Left lobe of liver (tissue), 2 donors: ENCODE measurements at regions not wholly inside any gene's neighbourhood (a gene's known extent, or its start where the extent isn't known, plus 50 kb on each side); places are given as distances from the start of the nearest gene placed in this dataset.
"Not testable (repeated sequence)": the region's sequence is repeated elsewhere in the genome, so short reads cannot be mapped to it uniquely, and the experiment has no call there.

Experiments
- ATAC-seq: fragments of 200-7000 bp; cut with Tn5 transposase; one replicate; pipeline ENCODE4 v1.9.1; 2020; ENCODE audit warnings: mild to moderate bottlenecking, moderate library complexity
- DNase-seq: peaks from one replicate; pipeline ENCODE4 v3.0.0-alpha.2; 2020; ENCODE audit warnings: low spot score
- donor health status: DM: no; HTN: no; CAD: no; lungs with moderate emphysema.
- donor health status: DM: no; HTN: yes; CAD: no.

DNA sequence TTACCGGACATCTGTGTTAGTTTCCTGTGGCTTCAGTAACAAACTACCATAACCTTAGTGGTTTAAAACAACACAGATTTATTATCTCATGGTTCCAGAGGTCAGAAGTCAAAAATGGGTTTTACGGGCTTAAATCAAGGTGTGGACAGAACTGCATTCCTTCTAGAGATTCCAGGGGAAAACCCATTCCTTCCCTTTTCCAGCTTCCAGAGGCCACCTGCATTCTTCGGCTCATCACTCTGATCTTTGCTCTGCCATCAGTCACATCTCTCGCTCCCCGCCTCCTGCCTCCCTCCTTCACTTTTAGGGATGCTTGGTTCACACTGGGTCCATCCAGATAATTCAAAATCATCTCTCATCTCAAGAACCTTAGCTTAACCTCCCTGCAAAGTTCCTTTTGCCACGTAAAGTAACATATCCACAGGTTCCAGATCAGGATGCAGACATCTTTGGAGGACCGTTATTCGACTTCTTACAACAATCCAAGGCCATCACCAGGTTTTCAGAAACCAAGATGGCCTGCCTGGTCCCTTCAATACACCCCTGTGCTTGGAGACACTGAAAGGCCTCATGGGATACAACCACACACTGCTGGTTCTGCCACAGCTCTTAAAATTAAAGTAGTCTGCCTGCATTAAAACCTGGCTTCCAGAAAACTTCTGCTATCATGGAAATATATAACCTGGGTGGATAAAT lies 225.9 kb upstream of the MYO3A start:
- DNase-seq (no peak), ATAC-seq (no peak)

DNA sequence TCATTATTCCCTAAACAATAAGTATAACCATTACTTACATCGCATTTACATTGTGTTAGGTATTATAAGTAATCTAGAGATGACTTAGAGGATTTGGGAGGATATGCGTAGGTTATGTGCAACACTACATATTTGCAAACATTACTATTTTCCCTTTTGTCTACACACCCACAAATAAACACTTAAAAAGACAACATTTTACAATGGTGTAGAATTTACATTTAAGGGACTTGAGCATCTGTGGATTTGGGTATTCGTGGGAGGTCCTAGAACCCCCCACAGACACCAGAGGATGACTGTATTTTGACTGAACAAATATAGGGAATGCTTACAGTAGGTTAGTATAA lies 220.2 kb upstream of the MYO3A start:
- DNase-seq (no peak), ATAC-seq (no peak)

DNA sequence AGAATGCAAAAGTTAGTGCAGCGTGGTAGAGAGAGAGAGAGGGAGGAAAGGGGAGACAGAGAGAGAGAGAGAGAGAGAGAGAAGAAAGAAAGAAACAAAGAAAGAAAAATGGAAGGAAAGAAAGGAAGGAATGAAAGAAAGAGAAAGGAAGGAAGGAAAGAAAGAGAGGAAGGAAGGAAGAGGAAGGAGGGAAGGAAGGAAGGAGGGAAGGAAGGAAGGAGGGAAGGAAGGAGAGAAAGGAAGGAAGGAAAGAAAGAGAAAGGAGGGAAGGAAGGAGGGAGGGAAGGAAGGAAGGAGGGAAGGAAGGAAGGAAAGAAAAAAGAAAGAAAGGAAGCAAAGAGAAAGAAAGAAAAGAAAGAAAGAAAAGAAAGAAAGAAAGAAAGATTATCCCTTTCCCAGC lies 209.8 kb upstream of the MYO3A start:
- DNase-seq (no peak), ATAC-seq (no peak)

DNA sequence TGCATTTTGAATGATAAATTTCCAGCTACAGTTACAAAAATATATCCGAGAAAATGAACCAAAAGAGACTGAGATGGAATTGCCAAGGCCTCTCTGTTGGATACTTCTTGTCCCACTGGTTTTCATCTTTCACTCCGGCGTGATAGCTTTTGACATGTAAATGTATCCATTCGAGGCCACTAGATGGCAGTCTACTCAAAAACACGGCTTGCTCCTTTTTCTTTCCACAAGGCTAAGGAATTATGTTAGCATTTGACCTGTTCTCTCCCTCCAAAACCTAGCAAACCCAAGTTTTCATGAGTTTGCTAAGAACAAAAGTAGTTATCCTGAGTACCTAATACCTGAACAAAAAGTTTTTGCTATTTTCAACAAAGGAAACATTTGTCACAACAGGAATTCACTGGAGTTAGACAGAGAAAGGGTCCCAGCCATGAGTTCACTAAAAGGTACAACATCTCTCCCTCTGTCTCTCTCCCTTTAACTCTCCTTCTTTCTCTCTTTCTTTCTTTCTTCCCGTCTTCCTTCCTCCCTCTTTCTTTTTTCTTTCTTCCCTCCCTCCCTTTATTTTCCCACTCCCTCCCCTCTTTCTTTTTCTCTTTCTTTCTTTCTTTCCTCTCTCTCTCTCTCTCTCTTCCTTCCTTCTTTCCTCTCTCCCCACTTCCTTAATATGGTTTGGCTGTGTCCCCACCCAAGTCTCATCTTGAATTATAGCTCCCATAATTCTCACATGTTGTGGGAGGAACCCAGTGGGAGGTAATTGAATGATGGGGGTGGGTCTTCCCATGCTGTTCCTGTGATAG lies 207.9 kb upstream of the MYO3A start:
- peak; percentile 86 for ATAC-seq
- no peak for DNase-seq

DNA sequence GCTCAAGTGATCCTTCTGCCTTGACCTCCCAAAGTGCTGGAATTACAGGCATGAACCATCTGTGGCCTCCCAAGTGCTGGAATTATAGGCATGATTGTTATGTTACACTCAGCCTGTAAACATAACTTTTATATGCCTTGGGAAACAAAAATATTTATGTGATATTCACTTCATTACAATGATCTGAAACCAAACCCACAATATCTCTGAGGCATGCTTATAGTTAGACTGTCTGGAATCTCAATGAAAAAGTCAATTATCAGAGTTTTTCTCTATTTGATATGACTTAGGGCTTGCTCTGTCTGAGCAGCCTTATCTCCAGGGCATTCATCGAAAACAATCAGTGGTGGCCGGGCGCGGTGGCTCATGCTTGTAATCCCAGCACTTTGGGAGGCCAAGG lies 195.3 kb upstream of the MYO3A start:
- ATAC-seq (no peak), DNase-seq (no peak)

DNA sequence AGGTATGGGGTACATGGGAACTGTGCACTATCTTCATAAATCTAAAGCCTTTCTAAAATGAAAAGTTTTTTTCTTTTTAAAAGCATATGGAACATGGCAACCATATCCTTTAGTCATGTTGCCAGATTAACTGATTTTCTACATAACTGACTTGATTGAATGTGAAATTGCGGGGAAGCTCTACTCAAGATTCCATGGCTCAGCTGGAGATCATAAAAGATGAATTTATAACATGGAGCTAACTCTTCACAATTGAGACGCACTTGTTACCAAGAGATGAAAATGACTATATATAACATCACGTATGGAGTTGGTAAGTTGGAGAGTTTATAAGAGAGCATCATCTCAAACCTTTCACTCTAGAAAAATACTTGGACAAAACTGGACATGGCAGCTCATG lies 190.2 kb upstream of the MYO3A start:
- ATAC-seq, result no peak
- DNase-seq, result no peak

DNA sequence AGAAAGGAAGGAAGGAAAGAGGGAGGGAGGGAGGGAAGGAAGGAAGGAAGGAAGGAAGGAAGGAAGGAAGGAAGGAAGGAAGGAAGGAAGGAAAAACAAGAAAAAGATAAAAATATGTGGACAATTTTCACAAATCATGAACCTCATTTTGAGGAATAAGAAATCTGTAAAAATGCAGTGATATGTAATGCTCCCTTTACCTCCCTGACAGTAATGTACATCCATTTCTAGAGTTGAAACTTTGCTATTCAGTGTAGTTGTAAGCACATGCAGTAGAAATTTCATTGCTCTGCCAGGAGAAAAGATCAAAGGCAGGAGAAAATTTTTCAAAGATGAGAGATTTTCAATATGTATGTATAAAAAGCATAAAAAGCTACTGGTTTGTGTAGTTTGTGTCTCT lies 189.5 kb upstream of the MYO3A start:
- no peak for DNase-seq
- no peak for ATAC-seq

DNA sequence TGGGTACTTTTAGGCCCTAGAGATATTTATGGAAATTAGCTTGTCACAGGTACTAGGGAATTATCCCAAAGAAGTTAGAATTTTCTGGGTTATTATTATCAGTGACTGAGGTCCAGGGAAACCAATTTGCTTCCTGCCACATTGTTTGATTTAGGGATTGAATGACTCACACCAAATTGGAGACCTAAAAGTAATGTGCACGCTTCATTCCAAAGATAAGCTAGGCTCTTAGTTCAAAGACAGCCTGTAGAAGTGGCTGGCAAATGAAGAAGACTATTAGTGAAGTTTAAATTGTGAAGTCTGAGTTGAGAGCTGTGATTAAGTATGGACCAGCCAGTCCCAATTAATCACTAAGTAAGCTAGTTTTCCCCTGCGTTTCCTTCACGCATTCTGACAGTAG lies 188.1 kb upstream of the MYO3A start:
- no peak for DNase-seq
- ATAC-seq, result no peak

DNA sequence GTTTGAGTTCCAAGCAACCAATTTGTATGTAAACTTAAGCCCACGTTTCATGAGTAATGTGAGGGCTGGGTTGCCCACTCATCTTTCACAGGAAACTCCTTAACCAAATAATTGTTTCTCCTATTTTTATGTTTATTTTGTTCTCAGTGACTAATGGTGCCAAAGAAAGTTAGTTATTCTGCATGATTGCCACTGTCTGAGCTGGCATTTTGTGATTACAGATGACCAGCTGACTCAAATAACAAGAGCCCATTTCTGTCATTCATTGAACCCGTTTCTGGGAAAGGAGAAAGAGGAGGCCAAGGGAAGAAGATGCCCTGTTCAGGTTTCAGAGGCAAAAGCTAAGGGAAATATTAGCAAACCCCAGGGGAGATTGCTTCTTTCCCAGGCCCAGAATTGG lies 186.9 kb upstream of the MYO3A start:
- ATAC-seq, result no peak
- DNase-seq, result no peak

DNA sequence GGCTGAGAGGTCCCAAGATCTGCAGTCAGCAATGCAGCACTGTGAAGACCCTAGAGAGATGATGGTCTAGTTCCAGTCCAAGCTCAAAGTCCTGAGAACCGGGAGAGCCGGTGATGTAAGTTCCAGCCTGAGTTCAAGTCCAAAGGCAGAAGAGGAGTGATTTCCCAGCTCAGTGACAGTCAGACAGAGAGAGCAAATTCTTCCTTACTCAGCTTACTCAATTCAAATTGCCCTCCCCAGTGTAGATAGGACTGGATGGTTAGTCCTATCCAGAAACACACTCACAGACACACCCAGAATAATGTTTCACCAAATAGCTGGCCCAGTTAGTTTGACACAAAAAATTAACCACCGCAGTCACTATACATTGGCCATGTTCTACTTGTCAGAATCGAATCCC lies 185.5 kb upstream of the MYO3A start:
- no peak for ATAC-seq

DNA sequence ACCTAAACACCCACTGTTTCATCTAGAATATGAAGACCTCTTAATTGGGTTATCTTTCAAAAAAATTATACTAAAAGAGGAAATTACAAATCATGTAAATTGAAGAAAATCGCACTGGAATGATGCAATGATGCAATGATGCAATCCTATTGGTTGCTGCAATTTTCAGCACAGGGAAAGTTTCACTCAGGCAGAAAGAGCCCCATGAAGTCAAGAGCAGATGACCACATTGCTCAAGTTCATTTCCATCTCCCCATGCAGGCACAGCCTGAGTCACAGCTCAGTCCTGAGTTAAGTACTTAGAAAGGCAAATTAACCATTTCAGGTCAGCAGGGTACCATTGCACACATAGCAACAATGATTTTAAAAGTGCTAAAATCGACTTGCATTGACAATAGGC lies 180.3 kb upstream of the MYO3A start:
- ATAC-seq (no peak), DNase-seq (no peak)

More for the DNA sequence above, 185.5 kb upstream of the MYO3A start:
- DNase-seq, result no peak

DNA sequence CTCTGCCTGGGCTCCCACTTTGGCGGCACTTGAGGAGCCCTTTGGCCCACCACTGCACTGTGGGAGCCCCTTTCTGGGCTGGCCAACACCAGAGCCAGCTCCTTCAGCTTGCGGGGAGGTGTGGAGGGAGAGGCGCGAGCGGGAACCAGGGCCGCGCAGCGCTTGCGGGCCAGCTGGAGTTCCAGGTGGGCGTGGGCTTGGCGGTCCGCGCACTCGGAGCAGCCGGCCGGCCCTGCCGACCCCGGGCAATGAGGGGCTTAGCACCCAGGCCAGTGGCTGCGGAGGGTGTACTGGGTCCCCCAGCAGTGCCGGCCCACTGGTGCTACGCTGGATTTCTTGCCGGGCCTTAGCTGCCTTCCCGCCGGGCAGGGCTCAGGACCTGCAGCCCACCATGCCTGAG lies 178.2 kb upstream of the MYO3A start:
- not testable (repeated sequence) for ATAC-seq, DNase-seq

DNA sequence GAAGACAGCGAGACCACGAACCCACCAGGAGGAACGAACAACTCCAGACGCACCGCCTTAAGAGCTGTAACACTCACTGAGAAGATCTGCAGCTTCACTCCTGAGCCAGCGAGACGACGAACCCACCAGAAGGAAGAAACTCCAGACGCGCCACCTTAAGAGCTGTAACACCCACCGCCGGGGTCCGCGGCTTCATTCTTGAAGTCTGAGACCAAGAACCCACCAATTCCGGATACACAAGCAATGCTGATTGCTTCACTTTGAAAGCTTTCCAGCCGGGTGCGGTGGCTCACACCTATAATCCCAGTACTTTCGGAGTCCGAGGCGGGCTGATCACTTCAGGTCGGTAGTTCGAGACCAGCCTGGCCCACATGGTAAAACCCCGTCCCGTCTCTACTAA lies 177.2 kb upstream of the MYO3A start:
- no peak for DNase-seq
- no peak for ATAC-seq

DNA sequence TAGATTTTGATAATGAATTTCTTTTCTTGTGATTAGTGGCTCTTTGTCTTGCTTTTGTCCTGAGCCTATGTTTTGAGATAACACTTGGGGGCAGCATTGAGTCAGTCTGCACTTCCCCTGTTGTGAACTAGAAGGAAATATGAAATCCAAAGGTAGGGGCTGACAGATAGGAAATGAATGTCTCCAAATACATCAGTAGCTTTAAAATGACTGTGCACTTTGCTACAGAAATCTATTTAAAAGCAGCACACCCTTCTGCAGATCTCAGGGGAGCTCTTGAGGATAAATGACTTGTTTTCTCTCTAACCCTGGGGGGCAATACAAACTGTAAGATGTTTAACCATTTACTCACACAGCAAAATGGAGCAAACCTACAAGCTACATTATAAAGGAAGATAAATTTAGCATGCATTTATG lies 176.0 kb upstream of the MYO3A start:
- no peak for DNase-seq
- peak; percentile 64 for ATAC-seq

DNA sequence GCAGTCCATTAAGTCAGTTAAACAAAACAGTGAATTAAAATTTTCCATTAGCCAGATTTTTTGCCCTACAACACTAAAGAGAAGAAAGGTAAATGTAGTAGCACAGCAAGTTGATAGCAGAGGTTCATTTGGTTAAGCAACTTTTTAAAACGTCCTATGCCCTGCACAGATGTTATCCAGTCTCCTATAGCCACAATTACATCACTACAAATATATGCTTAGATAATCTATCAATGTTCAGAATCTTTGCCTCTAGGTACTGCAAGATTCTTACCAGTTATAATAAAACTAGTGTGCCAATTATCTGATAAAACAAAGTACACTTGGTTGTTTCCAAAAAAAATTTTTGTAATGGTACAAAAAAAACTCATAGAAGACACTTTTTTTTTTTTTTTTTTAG lies 175.5 kb upstream of the MYO3A start:
- ATAC-seq (no peak), DNase-seq (no peak)

DNA sequence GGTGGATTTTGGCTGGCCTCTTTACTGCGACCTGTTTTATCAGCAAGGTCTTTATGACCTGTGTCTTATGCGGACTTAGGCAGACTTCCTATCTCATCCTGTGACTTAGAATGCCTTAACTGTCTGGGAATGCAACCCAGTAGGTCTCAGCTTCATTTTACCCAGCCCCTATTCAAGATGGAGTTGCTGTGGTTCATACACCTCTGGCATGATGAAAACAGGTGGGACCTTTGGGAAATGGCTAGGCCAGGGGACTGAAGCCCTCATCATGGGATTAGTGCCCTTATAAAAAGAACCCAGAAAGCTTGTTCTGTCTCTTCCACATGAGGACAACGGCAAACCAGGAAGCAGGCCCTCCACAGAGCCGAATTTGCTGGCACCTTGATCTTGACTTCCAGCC lies 172.1 kb upstream of the MYO3A start:
- no peak for ATAC-seq
- DNase-seq, result no peak

DNA sequence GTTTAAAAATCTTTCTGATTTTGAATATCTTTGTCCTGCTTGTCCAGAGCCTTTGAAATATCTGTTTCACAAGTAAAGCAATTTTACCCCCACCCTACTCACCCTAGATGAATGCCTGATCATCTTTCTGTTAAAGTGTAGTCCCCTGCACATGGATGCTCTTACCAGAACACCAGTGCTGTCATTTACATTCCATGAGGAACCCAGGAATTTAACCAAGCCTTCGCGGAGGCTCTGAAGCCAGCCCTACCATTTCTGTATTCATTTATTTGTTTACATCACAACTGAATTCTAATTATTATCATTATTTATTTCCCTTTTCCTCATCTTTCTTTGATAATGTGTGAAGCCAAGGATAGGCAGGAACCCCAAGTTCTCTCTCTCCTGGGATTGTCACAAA lies 167.8 kb upstream of the MYO3A start:
- no peak for DNase-seq
- no peak for ATAC-seq

DNA sequence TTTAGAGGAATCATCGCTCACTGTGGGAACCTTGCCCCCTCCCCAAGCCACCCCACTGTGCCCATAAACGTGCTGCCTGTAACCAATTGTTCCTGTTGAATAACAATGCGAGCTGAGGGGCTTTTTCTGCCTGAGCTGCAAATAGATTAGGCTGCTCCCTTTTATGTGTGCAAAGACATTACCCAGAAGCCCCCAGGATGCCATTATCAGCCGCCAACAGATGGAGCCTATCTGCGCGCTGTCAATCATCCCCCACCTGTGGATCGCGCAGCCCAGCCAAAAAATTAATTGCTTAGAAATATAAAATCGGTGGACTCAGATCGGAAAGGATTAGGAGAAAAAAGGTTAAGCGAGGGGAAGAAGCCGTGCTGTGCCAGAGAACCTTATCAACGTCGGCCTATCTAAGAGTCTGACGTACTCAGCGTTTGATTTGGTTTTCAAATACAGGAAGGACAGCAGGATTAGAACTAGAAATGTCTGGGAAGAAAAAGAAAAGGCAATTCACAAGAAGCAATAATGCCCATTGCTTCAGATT lies 167.3 kb upstream of the MYO3A start:
- ATAC-seq, result no peak
- no peak for DNase-seq

DNA sequence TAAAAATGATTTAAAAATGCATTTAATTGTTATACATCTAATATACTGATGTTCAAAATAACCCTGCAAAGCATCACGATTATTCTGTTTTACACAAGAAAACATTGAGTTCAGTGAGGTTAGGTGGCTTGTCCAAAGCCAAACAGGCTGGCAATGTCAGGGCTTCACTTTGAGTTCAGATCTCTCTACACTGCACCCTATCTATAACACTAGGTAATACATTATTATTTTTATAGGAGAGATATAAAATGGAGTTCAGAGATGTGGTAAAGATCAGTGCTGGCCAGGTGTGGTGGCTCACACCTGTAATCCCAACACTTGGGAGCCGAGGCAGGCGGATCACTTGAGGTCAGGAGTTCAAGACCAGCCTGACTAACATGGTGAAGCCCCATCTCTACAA lies 165.9 kb upstream of the MYO3A start:
- no peak for ATAC-seq
- DNase-seq, result no peak

DNA sequence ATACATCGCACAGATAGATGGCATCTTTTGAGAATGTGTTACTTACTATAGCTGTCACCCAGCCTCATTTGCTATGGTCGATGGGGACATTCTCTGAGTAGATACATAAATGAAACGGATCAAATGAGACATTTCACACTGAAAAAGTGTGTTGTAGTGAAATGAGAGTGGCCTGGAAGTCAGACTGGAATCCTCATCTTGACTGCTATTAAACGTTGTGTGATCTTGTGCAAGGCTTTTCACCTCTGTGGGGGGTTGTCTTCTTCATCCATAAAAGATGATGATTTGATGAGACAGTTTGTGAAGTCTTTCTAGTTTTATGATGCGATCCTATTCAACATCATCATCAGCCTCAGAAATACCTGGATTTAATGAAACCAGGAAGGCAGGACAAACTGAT lies 155.4 kb upstream of the MYO3A start:
- no peak for DNase-seq
- ATAC-seq, result no peak

DNA sequence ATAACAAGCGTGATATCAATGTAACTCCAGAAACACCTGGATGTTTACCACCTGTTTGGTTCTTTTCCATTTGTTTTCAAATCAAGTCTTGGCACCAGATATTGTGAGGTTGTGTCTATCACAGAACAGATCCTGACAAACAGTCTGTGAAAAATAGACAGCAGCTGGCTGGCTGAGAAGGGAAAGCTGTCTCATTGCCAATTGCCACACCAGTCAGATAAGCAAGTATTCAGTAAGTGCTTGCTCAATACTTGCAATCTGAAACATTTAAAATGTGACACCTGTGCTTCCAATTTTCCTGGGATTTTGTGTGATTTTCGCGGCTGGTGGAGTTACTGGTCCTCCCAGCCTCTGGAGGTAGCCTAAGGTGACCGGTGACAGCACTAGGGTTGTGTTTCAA lies 147.9 kb upstream of the MYO3A start:
- DNase-seq (no peak), ATAC-seq (no peak)

DNA sequence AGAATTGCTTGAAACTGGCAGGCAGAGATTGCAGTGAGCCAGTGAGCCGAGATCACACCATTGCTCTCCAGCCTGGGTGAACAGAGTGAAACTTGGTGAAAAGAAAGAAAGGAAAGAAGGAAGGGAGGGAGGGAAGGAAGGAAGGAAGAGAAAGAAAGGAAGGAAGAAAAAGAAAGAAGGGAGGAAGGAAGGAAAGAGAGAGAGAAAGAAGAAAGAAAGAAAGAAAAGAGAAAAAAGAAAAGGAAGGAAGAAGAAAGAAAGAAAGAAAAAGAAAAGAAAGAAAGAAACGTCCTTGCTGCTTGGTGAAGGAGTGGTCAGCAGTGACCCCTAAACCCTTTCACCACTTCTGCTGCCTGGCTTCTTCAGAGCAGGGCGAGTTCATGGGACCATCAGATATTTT lies 147.1 kb upstream of the MYO3A start:
- ATAC-seq (no peak), DNase-seq (no peak)
